Neural cell (in vitro differentiated cells): ENCODE measurements at regions not wholly inside any gene's neighbourhood (a gene's known extent, or its start where the extent isn't known, plus 50 kb on each side); places are given as distances from the start of the nearest gene placed in this dataset.

ENCODE experiments used
- CTCF ChIP-seq: fragments of 450-650 bp; IDR thresholded peaks from 2 replicates; pipeline ENCODE4 v1.5.1; 2014; ENCODE audit warnings: antibody characterized with exemption, mild to moderate bottlenecking, moderate library complexity; ENCODE audit not compliant: poor library complexity, severe bottlenecking
- EP300 ChIP-seq: fragments of 450-650 bp; conservative IDR thresholded peaks from 2 replicates; pipeline ENCODE4 v1.6.1; 2014; ENCODE audit warnings: antibody characterized with exemption, mild to moderate bottlenecking, moderate library complexity; ENCODE audit not compliant: poor library complexity, severe bottlenecking
- EZH2 ChIP-seq: fragments of 200-600, 300-800 bp; shearing (Covaris generic), sonication (generic); IDR thresholded peaks from 2 replicates; pipeline ENCODE4 v1.6.1; 2014; ENCODE audit warnings: antibody characterized with exemption, low read length, borderline replicate concordance, mild to moderate bottlenecking; ENCODE audit not compliant: insufficient read depth, poor library complexity, severe bottlenecking
- POLR2AphosphoS5 ChIP-seq: IDR thresholded peaks from 2 replicates; pipeline ENCODE4 v1.6.1; 2012
- RAD21 ChIP-seq: fragments of 450-650 bp; conservative IDR thresholded peaks from 2 replicates; pipeline ENCODE4 v1.6.1; 2014; ENCODE audit warnings: antibody characterized with exemption, mild to moderate bottlenecking, moderate library complexity
- TAF1 ChIP-seq: IDR thresholded peaks from 2 replicates; pipeline ENCODE4 v1.6.1; 2012; ENCODE audit warnings: low read depth

GRCh38 chr20:39359981-39360620 is 398.0 kb downstream of the DHX35 start:
- no peak for TF ChIP-seq CTCF
- no peak for TF ChIP-seq POLR2AphosphoS5
- no peak for TF ChIP-seq EP300
- no peak for TF ChIP-seq TAF1
- no peak for TF ChIP-seq RAD21
- no peak for TF ChIP-seq EZH2
